SKM-1 treated with dmso at 0.1 percent for 144 hours (cell line): ENCODE measurements at regions not wholly inside any gene's neighbourhood (a gene's known extent, or its start where the extent isn't known, plus 50 kb on each side); places are given as distances from the start of the nearest gene placed in this dataset.
"Not testable (repeated sequence)": the region's sequence is repeated elsewhere in the genome, so short reads cannot be mapped to it uniquely, and the experiment has no call there.

Experiments
- DNase-seq: peaks from one replicate; lab custom pipeline; 2025; ENCODE audit not compliant: unreplicated experiment; lab: John Stamatoyannopoulos, UW

- peak; percentile 93 for DNase-seq
These were observed 81.8 kb upstream of the FAM204A start for GRCh38 chr10:118423800-118424442.

DNA sequence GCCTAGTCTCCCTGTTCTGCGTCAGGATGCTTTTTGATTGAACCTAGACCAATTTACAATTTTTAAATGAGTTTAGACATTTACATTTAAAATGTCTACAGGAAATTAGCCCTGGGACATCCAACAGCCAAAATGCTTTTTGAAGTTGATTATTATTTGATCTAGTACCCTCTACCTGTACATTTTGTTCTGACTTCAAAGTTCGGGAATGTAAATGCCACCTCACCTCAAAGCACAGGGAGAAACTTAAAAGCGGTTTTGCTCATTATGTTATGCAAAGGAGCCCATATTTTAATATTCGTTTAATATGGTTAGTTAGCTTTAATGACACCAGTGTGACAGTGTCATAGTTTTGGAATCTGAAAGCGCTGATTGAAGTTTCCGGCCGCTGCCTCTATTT, 80.1 kb upstream of the FAM204A start:
- no peak for DNase-seq

- not testable (repeated sequence) for DNase-seq
These were observed 77.9 kb upstream of the FAM204A start for GRCh38 chr10:118420049-118420448.

- DNase-seq: no peak
These were observed 70.8 kb upstream of the FAM204A start for GRCh38 chr10:118412932-118413331.

- DNase-seq: no peak
These were observed 70.1 kb upstream of the FAM204A start for GRCh38 chr10:118412132-118412760.

GRCh38 chr10:118409295-118409694, 67.2 kb upstream of the FAM204A start:
- DNase-seq: no peak

GRCh38 chr10:118408181-118408580, 66.1 kb upstream of the FAM204A start:
- DNase-seq: no peak

- DNase-seq: no peak
These were observed 65.7 kb upstream of the FAM204A start for GRCh38 chr10:118407777-118408176.

DNA sequence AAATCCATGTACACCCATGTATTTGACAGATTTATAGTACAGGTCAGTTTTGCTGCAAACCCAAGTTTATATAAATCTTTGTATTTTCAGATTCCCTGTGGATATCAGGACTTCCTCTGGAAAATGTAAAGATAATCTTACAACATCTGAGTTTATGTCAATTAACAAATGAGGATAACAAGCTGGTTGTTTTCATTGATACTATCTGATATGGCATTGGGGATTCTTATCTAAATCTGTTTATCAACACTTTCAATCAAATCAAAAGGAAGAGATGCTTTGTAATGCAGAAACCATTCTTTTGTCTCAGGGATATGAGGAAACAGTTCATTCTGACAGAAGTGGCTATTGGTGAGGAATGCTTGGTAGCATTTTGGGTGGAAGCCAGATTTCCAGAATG, 64.9 kb upstream of the FAM204A start:
- DNase-seq: no peak

DNA sequence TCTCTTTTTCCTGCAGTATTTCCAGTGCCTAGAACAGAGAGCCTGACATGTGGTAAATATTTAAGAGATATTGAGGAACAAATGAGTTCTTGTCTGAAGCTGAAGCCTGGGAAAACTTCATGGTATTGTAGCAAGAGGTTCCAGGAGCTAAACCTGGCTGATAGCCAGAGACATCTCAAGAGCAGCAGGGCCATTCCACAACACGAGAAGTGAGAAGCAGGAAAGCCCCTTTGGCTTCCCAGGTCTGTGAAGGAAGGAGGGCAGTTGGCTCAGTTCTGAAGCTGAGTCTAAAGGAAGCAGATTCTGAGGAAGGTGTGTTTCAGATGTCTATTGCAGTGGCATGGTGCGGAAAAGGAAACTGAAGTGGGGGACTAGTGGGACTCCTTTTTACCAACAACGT, 63.8 kb upstream of the FAM204A start:
- no peak for DNase-seq

GRCh38 chr10:118403967-118404366, 61.8 kb upstream of the FAM204A start:
- DNase-seq: no peak

DNA sequence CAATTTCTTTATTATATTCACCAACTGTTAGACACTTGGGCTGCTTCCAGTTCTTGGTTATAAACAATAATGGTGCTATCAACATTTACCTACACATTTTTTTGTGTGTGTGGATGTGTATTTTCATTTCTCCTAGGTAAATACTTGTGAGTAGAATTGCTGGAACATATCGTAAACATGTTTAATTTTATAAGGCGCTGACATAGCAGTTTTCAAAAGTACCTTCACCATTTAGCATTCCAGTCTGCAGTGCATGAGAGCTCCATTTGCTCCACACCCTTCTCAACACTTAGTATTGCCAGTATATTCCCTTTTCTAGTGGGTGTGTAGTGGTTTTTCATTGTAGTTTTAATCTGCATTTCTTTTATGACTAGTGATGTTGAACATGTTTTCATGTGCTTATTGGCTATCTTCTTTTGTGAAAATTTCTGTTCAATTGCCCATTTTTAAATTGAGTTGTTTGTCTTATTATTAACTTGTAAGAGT, 59.6 kb upstream of the FAM204A start:
- no peak for DNase-seq

DNA sequence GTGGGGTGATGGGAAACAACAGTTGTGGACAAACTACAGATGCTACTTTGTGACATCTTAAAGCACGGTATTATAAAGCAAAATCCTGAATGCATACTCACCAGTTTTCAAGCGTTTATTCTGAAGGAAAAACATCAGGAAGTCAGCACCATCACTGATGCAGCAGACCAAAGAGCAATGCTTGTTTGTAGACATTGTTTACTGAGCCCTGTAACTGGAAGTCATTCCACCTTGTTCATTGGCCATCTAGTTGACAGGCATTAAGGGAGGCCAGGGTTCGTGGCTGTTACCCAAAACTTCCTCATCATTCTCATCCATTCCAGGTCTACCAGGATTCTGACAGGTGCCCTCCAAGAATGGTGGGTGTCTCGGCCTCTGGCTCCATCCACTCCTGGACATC, 55.3 kb upstream of the FAM204A start:
- DNase-seq: no peak

DNA sequence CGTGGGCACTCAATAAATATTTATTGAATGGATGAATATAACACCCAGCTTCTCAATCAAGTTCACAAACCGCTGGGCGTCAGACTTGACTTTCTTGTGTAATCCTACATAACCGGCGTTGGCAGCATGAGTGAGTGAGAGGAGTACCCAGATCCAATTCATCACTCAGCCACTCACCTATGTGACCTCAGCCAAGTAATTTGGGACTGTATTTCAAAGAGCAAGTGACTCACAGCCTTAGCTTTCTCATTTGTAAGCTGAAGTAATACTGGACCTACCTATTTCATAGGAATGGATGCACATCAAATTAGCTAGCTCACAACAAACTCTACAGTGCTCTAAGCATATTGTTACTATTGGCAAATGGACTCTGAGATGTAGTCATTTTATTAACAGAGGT, 53.8 kb upstream of the FAM204A start:
- DNase-seq: no peak

DNA sequence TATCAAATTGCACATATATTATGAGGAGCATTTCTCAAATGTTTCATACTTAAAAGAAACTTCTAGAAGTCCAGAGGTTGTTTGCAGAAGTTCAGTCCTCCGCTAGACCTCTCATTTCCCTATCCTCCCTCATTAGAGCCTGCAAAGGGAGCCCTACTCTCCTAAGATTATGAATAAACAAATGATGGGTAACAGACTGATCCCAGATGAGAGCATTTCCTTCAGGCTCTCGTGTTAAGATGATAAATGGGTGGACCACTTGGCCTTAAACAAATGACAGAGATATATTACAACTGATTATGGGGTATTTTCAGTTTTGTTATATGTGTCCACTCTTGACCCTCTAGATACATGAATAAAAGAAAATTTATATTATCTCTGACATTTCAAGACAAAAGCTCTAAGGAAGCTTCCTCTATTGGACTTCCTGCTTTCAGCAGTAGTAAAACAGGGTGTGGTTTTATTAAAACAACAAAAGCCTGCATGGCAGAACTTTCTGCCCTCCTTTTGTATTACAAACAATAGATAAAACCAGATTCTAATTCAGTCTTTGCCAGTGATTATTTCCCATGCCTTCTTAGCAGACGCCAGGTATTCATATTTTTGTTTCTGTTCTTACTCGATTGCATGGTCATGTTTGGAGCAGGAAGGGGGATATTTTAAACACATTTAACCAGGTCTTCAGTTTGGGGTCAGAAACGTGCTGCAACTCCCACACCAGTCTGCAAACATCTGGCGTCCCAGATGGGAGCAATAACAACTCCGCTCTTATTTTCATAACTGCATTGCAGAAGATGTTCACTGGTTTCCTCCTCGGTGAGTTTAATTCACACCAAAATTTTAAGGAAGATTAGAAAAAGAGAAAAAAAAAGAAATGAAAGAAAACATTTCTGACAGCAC, 52.4 kb upstream of the FAM204A start:
- DNase-seq: peak; percentile 38

DNA sequence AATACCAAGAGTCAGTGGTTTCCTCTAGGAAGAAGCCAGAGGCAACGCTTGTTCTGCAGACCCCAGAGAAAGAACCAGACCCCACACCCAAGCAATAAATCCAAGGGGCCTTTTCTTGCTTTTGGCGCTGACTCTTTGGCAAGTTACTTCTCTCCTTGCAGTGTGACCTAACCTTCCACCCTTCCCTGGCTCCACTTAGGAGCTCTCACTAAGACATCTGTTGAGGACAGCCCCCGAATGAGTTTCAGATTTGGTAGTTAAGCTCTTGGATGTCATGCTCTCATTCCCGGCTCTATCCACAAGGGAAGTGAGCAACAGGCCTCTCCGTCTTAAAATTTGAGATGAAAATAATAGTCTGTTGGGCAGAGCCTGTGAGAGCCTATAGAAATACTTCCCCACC, 50.6 kb upstream of the FAM204A start:
- DNase-seq: no peak
